ENCODE measurements at regions not wholly inside any gene's neighbourhood (a gene's known extent, or its start where the extent isn't known, plus 50 kb on each side); places are given as distances from the start of the nearest gene placed in this dataset.

- intact Hi-C loops (cut with micrococcal nuclease) (no loop called here), dilution Hi-C loops (cut with MboI; ENCODE audit: extremely low pct_ligation_motif_present, low sequenced_read_pairs) (no loop called here)
- no peaks in the 10 kb centered on the region for H3K27me3 ChIP-seq (ENCODE audit: control insufficient read depth in 2 of 2, insufficient read depth in 2 of 2, low read length in 2 of 2)
- no peak overlapping the region for H3K9ac ChIP-seq (replicated peaks; ENCODE audit: extremely low read depth, insufficient read depth, low read length)
- POLR2A ChIA-PET, result no interaction called here
- no peaks in the 10 kb centered on the region for H3K79me2 ChIP-seq (ENCODE audit: control insufficient read depth, insufficient read depth, low read length)
- TF ChIP-seq JUN (IDR thresholded peaks at IDR 0.05; ENCODE audit: borderline replicate concordance, insufficient read depth, insufficient read length, low read depth) (no peak), MAX (IDR thresholded peaks at IDR 0.05; ENCODE audit: insufficient read depth, insufficient read length) (no peak), EZH2 (IDR thresholded peaks at IDR 0.05; ENCODE audit: borderline replicate concordance, low read depth, low read length, severe bottlenecking) (no peak), POLR2AphosphoS5 (IDR thresholded peaks at IDR 0.05; ENCODE audit: insufficient read depth, low read depth, low read length) (no peak), GATA2 (IDR thresholded peaks at IDR 0.05; ENCODE audit: insufficient read depth, insufficient read length, low read depth, low read length) (no peak), FOS (IDR thresholded peaks at IDR 0.05; ENCODE audit: borderline replicate concordance, insufficient read depth, low read length) (no peak), POLR2A (IDR thresholded peaks at IDR 0.05; ENCODE audit: low read depth, low read length) (no peak), MYC (IDR thresholded peaks at IDR 0.05; ENCODE audit: low read depth, low read length) (no peak), CTCF (IDR thresholded peaks at IDR 0.05; ENCODE audit: extremely low read depth in 1 of 2, insufficient read depth in 1 of 2, low read depth in 1 of 2, low read length in 2 of 2) (no peak)
- H3K9me1 ChIP-seq (replicated peaks; ENCODE audit: control insufficient read depth, extremely low read depth, insufficient read depth, low read length), result no peaks in the 10 kb centered on the region
- no peak overlapping the region for H3K4me2 ChIP-seq (ENCODE audit: insufficient read depth, low read length)
- H3K36me3 ChIP-seq (ENCODE audit: control insufficient read depth in 2 of 2, extremely low read depth in 1 of 2, insufficient read depth in 2 of 2, low read length in 2 of 2), result no peaks in the 10 kb centered on the region
- FAIRE-seq (no peak), DNase-seq (ENCODE audit: low read depth, low spot score) (no peak)
- no peaks in the 10 kb centered on the region for H4K20me1 ChIP-seq (replicated peaks; ENCODE audit: control insufficient read depth, extremely low read depth, insufficient read depth, low read length)
- H3K4me3 ChIP-seq (replicated peaks in 1 of 3; ENCODE audit: insufficient read depth in 1 of 3, low read depth in 1 of 3, low read length in 3 of 3), result no peak overlapping the region
- no peak overlapping the region for H2AFZ ChIP-seq (ENCODE audit: low read depth, low read length)
- H3K4me1 ChIP-seq (ENCODE audit: control insufficient read depth, extremely low read depth, insufficient read depth, low read length), result no peaks in the 10 kb centered on the region
- H3K9me3 ChIP-seq (replicated peaks; ENCODE audit: control insufficient read depth, insufficient read depth, low read length), result peaks cover 3% of the 10 kb centered on the region
- BruUV-seq (replicated peaks), result no TSS peak
- CTCF ChIA-PET, result no interaction called here
- no peak overlapping the region for H3K27ac ChIP-seq (ENCODE audit: insufficient read depth, low read depth, low read length)
Measured at GRCh38 chr5:155871623-155872022, 455.3 kb upstream of the SGCD start.

Data from endothelial cell of umbilical vein (primary cell).